ENCODE measurements at regions not wholly inside any gene's neighbourhood (a gene's known extent, or its start where the extent isn't known, plus 50 kb on each side); places are given as distances from the start of the nearest gene placed in this dataset.

GRCh38 chr16:64295466-64295865 is 826.4 kb downstream of the CDH11 start:
- Histone ChIP-seq H3K9me3 (no peaks in the 10 kb centered on the region), H3K27me3 (no peaks in the 10 kb centered on the region), H3K4me1 (no peaks in the 10 kb centered on the region), H3K36me3 (no peaks in the 10 kb centered on the region), H3K4me3 (no peak overlapping the region), H3K27ac (no peak overlapping the region)
- intact Hi-C loops (cut with DNase I; ENCODE audit: low total_unique reads) = no loop called here
- in situ Hi-C loops (cut with MboI; ENCODE audit: low pct_ligation_motif_present in 1 of 4, low pct_unique_long_range_greater_than_20kb in 1 of 4, low sequenced_read_pairs in 3 of 4) = no loop called here
- TF ChIP-seq POLR2AphosphoS5 (IDR thresholded peaks at IDR 0.05) (no peak), POLR2A (IDR thresholded peaks at IDR 0.05) (no peak), CTCF (IDR thresholded peaks at IDR 0.05) (no peak), EP300 (IDR thresholded peaks at IDR 0.05; ENCODE audit: low read depth) (no peak)
- 92 to 96% methylated on average over 2 of the region's 2 CpGs for WGBS, 2 donors (ENCODE audit: low coverage in 1 of 2)
- no peak for DNase-seq

GRCh38 chr16:64292953-64293352 is 828.9 kb downstream of the CDH11 start:
- WGBS, 2 donors (ENCODE audit: low coverage in 1 of 2) = 88 to 93% methylated on average over 2 to 4 of the region's 4 CpGs
- in situ Hi-C loops (cut with MboI; ENCODE audit: low pct_ligation_motif_present in 1 of 4, low pct_unique_long_range_greater_than_20kb in 1 of 4, low sequenced_read_pairs in 3 of 4) (no loop called here), intact Hi-C loops (cut with DNase I; ENCODE audit: low total_unique reads) (no loop called here)
- no peaks in the 10 kb centered on the region for H3K36me3 ChIP-seq
- H3K27ac ChIP-seq = no peak overlapping the region
- TF ChIP-seq CTCF (IDR thresholded peaks at IDR 0.05) (no peak), POLR2A (IDR thresholded peaks at IDR 0.05) (no peak), EP300 (IDR thresholded peaks at IDR 0.05; ENCODE audit: low read depth) (no peak), POLR2AphosphoS5 (IDR thresholded peaks at IDR 0.05) (no peak)
- DNase-seq = no peak
- no peaks in the 10 kb centered on the region for H3K9me3 ChIP-seq
- no peak overlapping the region for H3K4me3 ChIP-seq
- H3K4me1 ChIP-seq = no peaks in the 10 kb centered on the region
- H3K27me3 ChIP-seq = no peaks in the 10 kb centered on the region

- Histone ChIP-seq H3K36me3 (no peaks in the 10 kb centered on the region), H3K27me3 (no peaks in the 10 kb centered on the region), H3K4me1 (no peaks in the 10 kb centered on the region), H3K9me3 (no peaks in the 10 kb centered on the region), H3K27ac (no peak overlapping the region), H3K4me3 (no peak overlapping the region)
- WGBS, 2 donors (ENCODE audit: low coverage in 1 of 2) = 60 to 64% methylated on average over 1 of the region's 1 CpG
- in situ Hi-C loops (cut with MboI; ENCODE audit: low pct_ligation_motif_present in 1 of 4, low pct_unique_long_range_greater_than_20kb in 1 of 4, low sequenced_read_pairs in 3 of 4) (no loop called here), intact Hi-C loops (cut with DNase I; ENCODE audit: low total_unique reads) (no loop called here)
- TF ChIP-seq CTCF (IDR thresholded peaks at IDR 0.05) = no peak
- no peak for TF ChIP-seq POLR2AphosphoS5 (IDR thresholded peaks at IDR 0.05)
- TF ChIP-seq POLR2A (IDR thresholded peaks at IDR 0.05) = no peak
- no peak for TF ChIP-seq EP300 (IDR thresholded peaks at IDR 0.05; ENCODE audit: low read depth)
- no peak for DNase-seq
These were observed 829.7 kb downstream of the CDH11 start for GRCh38 chr16:64292161-64292560.

- H3K4me3 ChIP-seq = no peak overlapping the region
- in situ Hi-C loops (cut with MboI; ENCODE audit: low pct_ligation_motif_present in 1 of 4, low pct_unique_long_range_greater_than_20kb in 1 of 4, low sequenced_read_pairs in 3 of 4) (no loop called here), intact Hi-C loops (cut with DNase I; ENCODE audit: low total_unique reads) (no loop called here)
- H3K9me3 ChIP-seq = no peaks in the 10 kb centered on the region
- no peaks in the 10 kb centered on the region for H3K27me3 ChIP-seq
- H3K27ac ChIP-seq = no peak overlapping the region
- H3K4me1 ChIP-seq = no peaks in the 10 kb centered on the region
- no peak for DNase-seq
- TF ChIP-seq POLR2AphosphoS5 (IDR thresholded peaks at IDR 0.05) (no peak), POLR2A (IDR thresholded peaks at IDR 0.05) (no peak), EP300 (IDR thresholded peaks at IDR 0.05; ENCODE audit: low read depth) (no peak), CTCF (IDR thresholded peaks at IDR 0.05) (no peak)
- WGBS, 2 donors (ENCODE audit: low coverage in 1 of 2) = 58 to 59% methylated on average over 4 of the region's 4 CpGs
- no peaks in the 10 kb centered on the region for H3K36me3 ChIP-seq
These were observed 831.4 kb downstream of the CDH11 start for GRCh38 chr16:64290461-64290860.

Data from transverse colon (tissue), 4 donors.